Right atrium auricular region (tissue), 2 donors: ENCODE measurements at regions not wholly inside any gene's neighbourhood (a gene's known extent, or its start where the extent isn't known, plus 50 kb on each side); places are given as distances from the start of the nearest gene placed in this dataset.

Experiments used
- DNase-seq: peaks from one replicate; pipeline ENCODE4 v3.0.0-alpha.2; 2019; ENCODE audit warnings: low spot score
- H3K27ac ChIP-seq, 2 donors: fragments of 200-600 bp; sonication (generic); 1 replicate in 1 of 2; 2 replicates in 1 of 2; pipeline ENCODE4 v1.5.1; 2016 to 2019
- H3K27me3 ChIP-seq, 2 donors: fragments of 200-600 bp; sonication (generic); one replicate each; pipeline versions ENCODE4 v1.5.1 to v1.6.0; 2017 to 2019
- H3K36me3 ChIP-seq: fragments of 200-600 bp; sonication (generic); one replicate; pipeline ENCODE4 v1.5.1; 2016
- H3K4me1 ChIP-seq, 2 donors: fragments of 200-600 bp; sonication (generic); one replicate each; pipeline versions ENCODE4 v1.5.1 to v1.6.0; 2017 to 2019
- H3K4me3 ChIP-seq, 2 donors: fragments of 200-600 bp; sonication (generic); 1 replicate in 1 of 2; 2 replicates in 1 of 2; pipeline ENCODE4 v1.5.1; 2017 to 2019; ENCODE audit warnings: mild to moderate bottlenecking in 1 of 2, moderate library complexity in 1 of 2
- H3K9me3 ChIP-seq, 2 donors: fragments of 200-600 bp; sonication (generic); one replicate each; pipeline ENCODE4 v1.5.1; 2019
- TF ChIP-seq, protein P1 (sequence below), 2 donors: fragments of 200-600 bp; sonication (generic); IDR thresholded peaks; one replicate each; pipeline ENCODE4 v1.5.1; 2019; ENCODE audit warnings: antibody characterized with exemption in 2 of 2

DNA sequence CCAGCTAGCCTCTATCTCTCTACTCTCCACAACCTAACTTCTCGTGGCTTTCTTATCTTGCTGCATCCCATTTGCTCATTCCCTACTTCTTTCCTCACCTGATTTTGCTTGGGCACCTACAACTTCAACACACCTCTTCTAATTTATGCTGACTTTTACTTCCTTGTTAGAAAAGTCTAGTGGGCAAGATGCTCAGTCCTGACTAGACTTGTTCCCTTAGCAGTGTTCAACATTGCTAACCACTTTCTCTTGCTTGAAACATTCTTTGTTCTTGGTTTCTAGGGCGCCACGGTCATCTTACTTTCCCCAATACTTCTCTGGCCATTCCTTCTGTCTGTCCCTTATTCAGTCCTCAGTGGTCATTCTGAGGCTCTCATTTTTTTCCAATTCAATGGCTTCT, 454.7 kb upstream of the CWC22 start:
- TF ChIP-seq, protein P1, sequence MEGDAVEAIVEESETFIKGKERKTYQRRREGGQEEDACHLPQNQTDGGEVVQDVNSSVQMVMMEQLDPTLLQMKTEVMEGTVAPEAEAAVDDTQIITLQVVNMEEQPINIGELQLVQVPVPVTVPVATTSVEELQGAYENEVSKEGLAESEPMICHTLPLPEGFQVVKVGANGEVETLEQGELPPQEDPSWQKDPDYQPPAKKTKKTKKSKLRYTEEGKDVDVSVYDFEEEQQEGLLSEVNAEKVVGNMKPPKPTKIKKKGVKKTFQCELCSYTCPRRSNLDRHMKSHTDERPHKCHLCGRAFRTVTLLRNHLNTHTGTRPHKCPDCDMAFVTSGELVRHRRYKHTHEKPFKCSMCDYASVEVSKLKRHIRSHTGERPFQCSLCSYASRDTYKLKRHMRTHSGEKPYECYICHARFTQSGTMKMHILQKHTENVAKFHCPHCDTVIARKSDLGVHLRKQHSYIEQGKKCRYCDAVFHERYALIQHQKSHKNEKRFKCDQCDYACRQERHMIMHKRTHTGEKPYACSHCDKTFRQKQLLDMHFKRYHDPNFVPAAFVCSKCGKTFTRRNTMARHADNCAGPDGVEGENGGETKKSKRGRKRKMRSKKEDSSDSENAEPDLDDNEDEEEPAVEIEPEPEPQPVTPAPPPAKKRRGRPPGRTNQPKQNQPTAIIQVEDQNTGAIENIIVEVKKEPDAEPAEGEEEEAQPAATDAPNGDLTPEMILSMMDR (IDR thresholded peaks at IDR 0.05), result no peak
- DNase-seq, result no peak
- Histone ChIP-seq H3K9me3 (no peaks in the 10 kb centered on the region), H3K4me1 (no peaks in the 10 kb centered on the region), H3K4me3 (no peak overlapping the region), H3K36me3 (no peaks in the 10 kb centered on the region), H3K27ac (no peak overlapping the region), H3K27me3 (no peaks in the 10 kb centered on the region)

DNA sequence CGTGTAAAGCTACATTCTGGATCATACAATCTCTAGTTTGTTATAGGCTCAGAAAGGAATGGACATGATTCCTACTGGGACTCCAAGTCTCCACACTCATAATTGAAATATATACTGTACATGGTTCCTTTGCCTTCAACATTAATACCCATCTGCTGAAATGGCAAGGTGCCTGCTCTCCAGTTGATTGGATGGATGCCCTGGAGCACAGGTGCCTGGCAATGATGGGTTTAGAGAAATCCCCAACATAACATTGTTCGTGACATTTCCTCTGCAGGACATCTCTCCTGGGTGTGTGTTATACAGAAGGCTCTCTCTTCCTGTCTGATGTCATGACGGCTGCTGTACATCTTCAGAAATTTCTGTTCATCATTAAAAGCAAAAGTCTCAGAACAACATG, 449.7 kb upstream of the CWC22 start:
- TF ChIP-seq, protein P1 (IDR thresholded peaks at IDR 0.05), result no peak
- Histone ChIP-seq H3K27me3 (no peaks in the 10 kb centered on the region), H3K9me3 (no peaks in the 10 kb centered on the region), H3K4me1 (no peaks in the 10 kb centered on the region), H3K27ac (no peak overlapping the region), H3K4me3 (no peak overlapping the region), H3K36me3 (no peaks in the 10 kb centered on the region)
- no peak for DNase-seq

DNA sequence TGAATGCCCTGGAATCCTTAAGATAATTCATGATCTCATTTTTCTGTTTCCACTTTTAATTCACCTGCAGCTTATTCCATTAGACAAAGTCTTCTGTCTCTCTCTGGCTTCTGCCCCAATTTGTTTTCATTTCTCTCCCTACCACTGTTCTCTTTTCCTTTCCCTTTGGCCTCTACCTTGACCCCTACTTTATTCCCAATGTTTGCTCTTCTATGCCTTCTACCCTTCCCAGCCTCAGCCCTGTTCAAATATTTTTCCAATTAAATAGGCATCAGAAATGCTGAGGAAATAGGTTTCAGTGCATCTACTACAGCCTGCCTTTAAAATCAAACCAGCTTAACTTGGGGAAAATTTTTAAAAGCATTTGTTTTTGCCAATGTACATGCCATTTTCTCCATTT, 443.7 kb upstream of the CWC22 start:
- TF ChIP-seq, protein P1 (IDR thresholded peaks at IDR 0.05), result no peak
- DNase-seq, result no peak

DNA sequence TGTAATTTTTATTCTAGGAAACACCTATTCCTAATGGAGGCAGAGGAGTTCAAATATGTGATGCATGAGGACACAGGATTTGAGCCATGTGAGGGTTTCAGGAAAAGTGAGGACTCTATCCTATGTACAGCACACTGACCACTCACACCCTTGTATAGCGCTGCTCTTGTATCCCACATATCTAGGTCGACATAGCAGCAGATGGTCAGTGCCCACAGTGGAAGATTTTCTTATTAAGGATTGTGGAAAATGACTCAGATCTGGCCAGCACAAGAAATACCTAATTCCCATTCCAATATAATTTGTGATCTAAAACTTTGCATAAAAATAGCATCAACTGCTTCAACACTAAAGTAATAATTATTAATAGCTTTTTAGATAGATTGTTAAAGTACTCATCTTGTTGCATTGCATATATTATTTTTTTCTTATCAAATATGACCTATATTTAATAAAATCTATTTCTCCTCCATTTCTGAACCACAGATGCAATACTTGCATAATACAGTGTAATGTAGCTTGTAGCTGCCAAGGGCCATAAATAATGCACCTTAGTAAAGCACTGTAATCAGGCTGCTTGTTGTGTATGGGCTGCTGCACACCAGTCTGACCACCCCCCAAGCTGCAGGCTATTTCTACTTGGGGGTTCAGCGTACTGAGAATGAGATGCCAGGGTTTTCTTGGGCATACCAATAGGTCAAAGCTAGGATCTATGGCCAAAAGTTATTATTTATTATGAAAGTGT, 442.2 kb upstream of the CWC22 start:
- TF ChIP-seq, protein P1 (IDR thresholded peaks at IDR 0.05), result no peak
- no peaks in the 10 kb centered on the region for H3K36me3 ChIP-seq
- H3K4me1 ChIP-seq, result no peaks in the 10 kb centered on the region
- H3K27me3 ChIP-seq, result no peaks in the 10 kb centered on the region
- no peak for DNase-seq
- H3K9me3 ChIP-seq, result no peaks in the 10 kb centered on the region
- no peak overlapping the region for H3K27ac ChIP-seq
- H3K4me3 ChIP-seq, result no peak overlapping the region

More for the DNA sequence above, 443.7 kb upstream of the CWC22 start:
- H3K27ac ChIP-seq, result no peak overlapping the region
- no peaks in the 10 kb centered on the region for H3K27me3 ChIP-seq
- no peaks in the 10 kb centered on the region for H3K9me3 ChIP-seq
- H3K4me3 ChIP-seq, result no peak overlapping the region
- H3K4me1 ChIP-seq, result no peaks in the 10 kb centered on the region
- no peaks in the 10 kb centered on the region for H3K36me3 ChIP-seq

DNA sequence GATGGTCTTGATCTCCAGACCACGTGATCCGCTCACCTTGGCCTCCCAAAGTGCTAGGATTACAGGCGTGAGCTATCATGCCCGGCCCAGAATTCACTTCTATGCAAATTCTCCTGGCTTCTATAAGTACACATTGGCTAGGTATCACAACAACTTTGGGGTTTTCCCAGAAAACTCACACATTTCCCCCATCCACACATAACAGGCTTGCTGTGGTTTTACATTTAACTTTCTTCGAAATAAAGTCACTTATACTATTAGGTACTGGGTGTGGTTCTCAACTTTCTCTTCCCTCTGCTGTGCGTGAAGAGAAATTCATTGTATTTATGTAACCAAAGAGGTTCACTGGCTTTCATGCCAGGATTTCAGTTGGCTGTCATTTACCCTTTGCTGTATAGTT, 439.4 kb upstream of the CWC22 start:
- TF ChIP-seq, protein P1 (IDR thresholded peaks at IDR 0.05), result no peak

DNA sequence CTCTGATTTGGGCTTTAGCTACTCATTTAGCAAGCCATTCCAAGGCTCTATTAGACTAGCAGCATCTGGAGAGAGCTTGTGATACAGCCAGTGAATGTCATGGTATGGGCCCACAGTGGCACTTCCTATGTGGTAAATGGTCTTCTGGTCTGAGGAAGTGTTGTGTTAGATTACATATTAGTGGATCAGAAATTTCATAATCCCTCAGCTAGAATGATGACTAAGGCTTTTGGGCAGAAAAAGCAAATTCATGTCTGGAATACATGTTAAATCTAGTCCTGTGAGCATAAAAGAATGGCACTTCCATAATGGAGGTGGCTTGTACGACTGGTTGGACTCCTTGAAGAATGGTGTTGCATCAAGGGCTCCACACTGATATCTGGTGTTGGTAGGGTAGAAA, 436.8 kb upstream of the CWC22 start:
- no peaks in the 10 kb centered on the region for H3K27me3 ChIP-seq
- H3K4me3 ChIP-seq, result no peak overlapping the region
- H3K36me3 ChIP-seq, result no peaks in the 10 kb centered on the region
- no peak for DNase-seq
- TF ChIP-seq, protein P1 (IDR thresholded peaks at IDR 0.05), result no peak
- no peak overlapping the region for H3K27ac ChIP-seq
- H3K9me3 ChIP-seq, result no peaks in the 10 kb centered on the region
- no peaks in the 10 kb centered on the region for H3K4me1 ChIP-seq

More for the DNA sequence above, 439.4 kb upstream of the CWC22 start:
- DNase-seq, result no peak
- Histone ChIP-seq H3K9me3 (no peaks in the 10 kb centered on the region), H3K36me3 (no peaks in the 10 kb centered on the region), H3K27me3 (no peaks in the 10 kb centered on the region), H3K27ac (no peak overlapping the region), H3K4me1 (no peaks in the 10 kb centered on the region), H3K4me3 (no peak overlapping the region)
